Stimulated activated CD8-positive, alpha-beta memory T cell treated with anti-CD3 and anti-CD28 coated beads, Interleukin-7, amount 100 ng/mL, for 48 hours (primary cell): ENCODE measurements at regions not wholly inside any gene's neighbourhood (a gene's known extent, or its start where the extent isn't known, plus 50 kb on each side); places are given as distances from the start of the nearest gene placed in this dataset.

ENCODE experiments used
- DNase-seq, 2 donors: peaks; one replicate each; pipeline ENCODE4 v3.0.0-alpha.2; 2020; ENCODE audit warnings: low read depth in 1 of 2; ENCODE audit errors: extremely low read depth in 1 of 2

- no peak for DNase-seq
Measured at GRCh38 chr17:14510136-14510535, 209.3 kb downstream of the HS3ST3B1 start.

GRCh38 chr17:14508156-14508555, 207.3 kb downstream of the HS3ST3B1 start:
- DNase-seq = no peak

- DNase-seq = no peak
Measured at GRCh38 chr17:14506364-14506763, 205.5 kb downstream of the HS3ST3B1 start.

- no peak for DNase-seq
Measured at GRCh38 chr17:14505606-14506005, 204.7 kb downstream of the HS3ST3B1 start.

GRCh38 chr17:14499976-14500375, 199.1 kb downstream of the HS3ST3B1 start:
- DNase-seq = no peak

GRCh38 chr17:14498812-14499211, 197.9 kb downstream of the HS3ST3B1 start:
- no peak for DNase-seq

GRCh38 chr17:14494161-14494560, 193.3 kb downstream of the HS3ST3B1 start:
- no peak for DNase-seq

- DNase-seq = no peak
Measured at GRCh38 chr17:14489986-14490385, 189.1 kb downstream of the HS3ST3B1 start.

- no peak for DNase-seq
Measured at GRCh38 chr17:14488958-14489550, 188.2 kb downstream of the HS3ST3B1 start.

GRCh38 chr17:14487068-14487467, 186.2 kb downstream of the HS3ST3B1 start:
- DNase-seq = no peak

GRCh38 chr17:14482715-14483114, 181.8 kb downstream of the HS3ST3B1 start:
- DNase-seq = no peak

- DNase-seq = no peak
Measured at GRCh38 chr17:14481664-14482063, 180.8 kb downstream of the HS3ST3B1 start.

GRCh38 chr17:14474591-14474990, 173.7 kb downstream of the HS3ST3B1 start:
- DNase-seq = no peak

GRCh38 chr17:14471052-14471451, 170.2 kb downstream of the HS3ST3B1 start:
- DNase-seq = no peak

- no peak for DNase-seq
Measured at GRCh38 chr17:14470417-14470816, 169.5 kb downstream of the HS3ST3B1 start.

- DNase-seq = no peak
Measured at GRCh38 chr17:14469971-14470370, 169.1 kb downstream of the HS3ST3B1 start.

GRCh38 chr17:14468858-14469257, 168.0 kb downstream of the HS3ST3B1 start:
- no peak for DNase-seq

GRCh38 chr17:14461227-14461548, 160.3 kb downstream of the HS3ST3B1 start:
- no peak for DNase-seq

GRCh38 chr17:14460516-14461226, 159.8 kb downstream of the HS3ST3B1 start:
- DNase-seq = no peak

- no peak for DNase-seq
Measured at GRCh38 chr17:14459955-14460354, 159.1 kb downstream of the HS3ST3B1 start.

- DNase-seq = no peak
Measured at GRCh38 chr17:14458724-14459123, 157.8 kb downstream of the HS3ST3B1 start.

- no peak for DNase-seq
Measured at GRCh38 chr17:14454746-14455145, 153.9 kb downstream of the HS3ST3B1 start.

- DNase-seq = no peak
Measured at GRCh38 chr17:14452856-14453255, 152.0 kb downstream of the HS3ST3B1 start.
